NCI-H2196 treated with DMSO at 0.1 percent for 48 hours (cell line): ENCODE measurements at regions not wholly inside any gene's neighbourhood (a gene's known extent, or its start where the extent isn't known, plus 50 kb on each side); places are given as distances from the start of the nearest gene placed in this dataset.
"Not testable (repeated sequence)": the region's sequence is repeated elsewhere in the genome, so short reads cannot be mapped to it uniquely, and the experiment has no call there.

Experiments
- DNase-seq: peaks from one replicate; lab custom pipeline; 2025; ENCODE audit not compliant: unreplicated experiment; lab: John Stamatoyannopoulos, UW

- no peak for DNase-seq
These were observed 450.8 kb downstream of the PTPRU start for GRCh38 chr1:29687166-29687565.

DNA sequence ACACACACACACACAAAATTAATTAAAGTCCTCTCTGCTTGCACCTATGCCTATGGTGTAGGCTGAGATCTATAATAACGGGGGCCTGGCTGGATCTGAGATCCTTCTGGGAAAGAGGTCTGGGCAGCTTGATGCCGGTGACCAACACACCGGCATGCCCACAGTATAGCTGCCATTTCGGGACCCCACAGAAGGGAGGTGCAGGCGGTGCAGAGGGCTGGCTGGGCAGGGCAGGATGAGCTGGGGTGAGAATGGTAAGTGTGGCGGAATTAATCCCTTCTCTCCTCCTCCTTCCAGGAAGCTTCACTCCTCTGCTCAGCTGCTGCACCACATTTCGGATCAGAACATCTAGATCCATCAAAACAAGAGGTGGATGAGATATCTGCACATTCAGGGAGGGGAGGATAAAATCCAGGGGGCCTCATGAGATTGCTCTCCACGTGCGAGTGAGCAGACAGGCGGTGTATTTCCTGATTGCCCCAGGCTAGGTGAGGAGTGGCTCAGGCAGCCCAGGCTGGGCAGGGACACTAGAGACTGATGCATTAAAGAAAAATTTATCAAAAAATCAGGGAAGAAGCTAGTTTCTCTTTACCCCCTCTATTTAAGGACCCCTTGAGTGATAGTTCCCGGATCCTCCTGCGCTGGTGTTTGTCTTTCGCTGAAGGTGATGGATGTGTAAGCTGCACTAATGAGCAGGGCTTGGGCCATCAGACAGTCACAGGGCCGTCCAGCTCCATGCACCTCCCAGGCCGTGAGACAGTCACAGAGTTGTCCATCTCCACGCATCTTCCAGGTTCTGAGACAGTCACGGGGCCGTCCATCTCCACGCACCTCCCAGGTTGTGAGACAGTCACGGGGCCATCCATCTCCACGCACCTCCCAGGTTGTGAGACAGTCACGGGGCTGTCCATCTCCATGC, 449.9 kb downstream of the PTPRU start:
- DNase-seq: no peak

- no peak for DNase-seq
These were observed 449.1 kb downstream of the PTPRU start for GRCh38 chr1:29685387-29685786.

DNA sequence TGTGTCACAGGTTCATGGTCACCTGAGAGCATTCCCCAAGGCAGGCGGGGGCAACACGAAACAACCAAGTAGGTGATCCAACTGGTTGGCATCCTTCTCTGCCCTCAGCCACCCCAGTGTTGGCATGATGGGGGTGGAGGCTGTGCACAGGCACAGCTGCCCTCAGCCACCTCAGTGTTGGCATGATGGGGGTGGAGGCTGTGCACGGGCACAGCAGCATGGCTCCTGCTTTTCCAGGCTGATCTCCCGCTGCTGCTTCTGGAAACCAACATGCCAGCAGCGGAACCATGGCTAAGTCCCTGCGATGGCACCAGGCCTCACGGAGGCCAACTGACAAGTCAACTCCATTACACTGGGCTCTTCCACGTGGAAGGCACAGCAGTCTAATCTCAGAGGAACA, 447.8 kb downstream of the PTPRU start:
- DNase-seq: no peak

GRCh38 chr1:29683472-29683871, 447.1 kb downstream of the PTPRU start:
- DNase-seq: no peak

GRCh38 chr1:29682919-29683295, 446.6 kb downstream of the PTPRU start:
- peak; percentile 80 for DNase-seq

DNA sequence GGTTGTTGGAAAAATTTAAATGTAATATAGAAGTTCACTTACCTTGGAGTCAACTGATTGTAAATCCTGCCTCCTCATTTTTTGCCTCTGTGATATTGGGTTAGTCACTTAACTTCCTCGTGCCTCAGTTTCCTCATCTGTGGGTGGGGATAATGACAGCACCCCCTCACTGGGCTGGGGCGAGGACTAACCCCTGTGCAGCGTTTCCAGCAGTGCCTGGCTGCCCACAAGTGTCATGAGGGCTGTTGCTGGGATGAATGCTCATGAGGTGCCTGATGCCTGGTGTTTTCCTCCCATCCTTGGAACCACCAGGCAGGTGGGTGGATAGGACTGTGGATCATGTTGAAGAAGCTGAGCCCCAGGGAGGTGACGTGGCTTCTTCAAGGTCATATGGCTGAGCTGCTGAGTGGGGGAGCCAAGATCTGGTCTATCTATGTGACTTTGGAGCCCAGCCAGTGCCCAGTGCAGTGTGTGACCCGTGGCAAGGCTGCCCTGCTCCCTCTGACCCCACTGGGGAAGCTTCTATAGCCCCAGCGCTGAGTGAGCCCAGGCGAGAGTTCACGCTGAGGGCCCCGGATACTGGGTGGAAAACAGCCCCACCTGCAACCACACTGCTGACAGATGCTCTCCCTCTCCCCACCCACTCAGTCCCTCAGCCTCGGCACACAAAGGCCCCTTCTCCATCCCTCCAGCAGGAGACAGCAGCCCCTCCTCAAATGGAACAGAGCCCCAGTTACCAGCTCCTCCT, 446.0 kb downstream of the PTPRU start:
- no peak for DNase-seq

DNA sequence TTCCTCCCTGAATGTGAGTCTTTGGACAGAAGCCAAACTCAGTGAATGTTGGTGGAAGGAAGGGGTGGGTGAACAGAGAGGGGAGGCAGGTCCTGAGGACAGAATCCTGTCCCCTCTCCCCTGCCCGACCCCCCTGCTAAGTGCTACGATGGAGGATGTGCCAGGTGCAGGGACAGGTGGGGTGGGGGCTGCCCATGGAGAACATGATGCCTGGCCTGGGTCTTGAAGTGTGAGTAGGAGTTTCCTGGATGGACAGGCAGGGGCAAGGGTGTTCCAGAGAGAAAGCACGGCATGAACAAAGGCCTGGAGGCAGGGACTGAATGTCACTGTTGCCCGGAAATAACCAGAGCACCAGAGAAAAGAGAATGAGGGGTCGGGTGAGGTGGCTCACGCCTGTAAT, 445.1 kb downstream of the PTPRU start:
- DNase-seq: not testable (repeated sequence)

- no peak for DNase-seq
These were observed 443.7 kb downstream of the PTPRU start for GRCh38 chr1:29679828-29680558.

- no peak for DNase-seq
These were observed 443.0 kb downstream of the PTPRU start for GRCh38 chr1:29679316-29679715.

DNA sequence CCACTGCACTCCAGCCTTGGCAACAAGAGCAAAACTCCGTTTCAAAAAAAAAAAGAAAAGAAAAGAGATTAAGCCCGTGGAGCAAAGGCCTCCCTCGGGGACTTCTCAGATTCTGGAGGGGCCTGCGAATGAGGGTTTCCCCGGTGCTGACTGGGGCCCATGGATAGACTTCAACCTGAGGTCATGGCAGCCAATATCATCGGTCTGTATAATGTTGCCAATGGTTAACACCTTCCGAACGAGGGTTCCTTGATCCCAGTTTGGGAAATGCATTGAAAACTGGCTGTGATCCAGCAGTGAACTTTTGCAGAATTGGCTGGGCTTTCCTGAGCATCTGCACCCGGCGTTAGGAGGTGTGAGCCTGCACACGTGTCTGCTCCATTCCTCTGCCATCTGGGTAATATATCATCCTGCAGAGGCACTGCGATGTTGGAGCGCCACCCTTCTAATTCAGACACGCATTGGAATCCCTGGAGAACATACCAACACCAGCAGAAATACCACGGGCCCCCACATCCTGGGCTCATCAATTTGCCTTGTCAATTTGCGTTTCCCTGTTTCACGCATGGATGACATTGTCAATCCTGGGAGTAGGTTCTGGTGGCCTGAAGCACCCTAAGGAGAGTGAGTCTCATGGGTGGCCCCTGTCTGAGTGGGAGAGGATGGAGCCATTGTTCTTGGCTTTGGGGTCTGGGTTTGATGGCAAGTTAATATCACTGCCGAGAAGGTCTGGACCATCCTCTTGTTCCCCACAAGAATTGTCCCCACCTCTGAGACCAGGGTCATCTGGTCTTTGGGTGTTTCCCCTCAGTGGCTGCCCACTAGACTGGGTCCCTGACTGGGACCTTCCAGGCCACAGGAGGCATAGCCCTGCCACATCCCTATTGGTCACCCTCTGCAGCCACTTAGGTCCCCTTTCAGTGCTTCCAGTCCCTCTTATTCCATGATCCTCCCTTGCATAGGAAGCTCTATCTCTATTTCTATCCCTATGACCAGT, 441.0 kb downstream of the PTPRU start:
- no peak for DNase-seq

- DNase-seq: no peak
These were observed 440.2 kb downstream of the PTPRU start for GRCh38 chr1:29676496-29676895.

DNA sequence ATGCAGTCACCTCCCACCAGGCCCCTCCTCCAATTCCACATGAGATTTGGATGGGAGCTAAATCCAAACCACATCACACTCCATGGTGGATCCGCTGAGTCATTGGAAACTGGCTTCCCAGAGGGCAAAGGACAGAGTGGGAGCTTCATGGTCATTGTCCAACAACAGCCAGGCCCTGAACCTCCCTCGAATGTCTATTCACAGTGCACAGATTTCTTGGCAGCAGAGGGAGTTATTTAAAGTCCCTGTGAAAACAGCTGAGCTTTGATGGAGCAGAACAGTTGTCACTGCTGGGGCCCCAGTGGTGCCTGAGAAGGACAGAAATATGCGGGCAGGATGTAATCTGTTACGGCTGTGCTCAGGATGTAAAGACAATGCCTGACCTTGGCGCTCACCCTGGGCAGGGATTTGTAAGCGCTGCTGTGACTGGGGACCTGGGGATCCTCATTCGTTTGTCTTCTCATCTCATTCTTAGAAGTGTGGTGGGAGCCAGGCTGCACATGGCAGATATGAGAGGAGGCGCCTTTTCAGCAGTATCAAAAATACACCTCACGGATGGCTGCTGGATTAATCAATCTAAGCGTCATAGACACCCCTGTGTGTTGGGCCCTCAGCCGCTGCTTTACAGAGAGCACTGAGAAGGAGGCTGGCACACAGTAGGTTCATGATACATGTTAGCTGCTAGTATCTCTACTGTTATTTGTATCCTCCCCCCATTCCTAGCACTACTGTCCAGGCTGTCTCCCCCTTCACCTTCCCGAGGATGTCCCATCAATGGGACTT, 439.4 kb downstream of the PTPRU start:
- no peak for DNase-seq

GRCh38 chr1:29674627-29675326, 438.5 kb downstream of the PTPRU start:
- DNase-seq: no peak

DNA sequence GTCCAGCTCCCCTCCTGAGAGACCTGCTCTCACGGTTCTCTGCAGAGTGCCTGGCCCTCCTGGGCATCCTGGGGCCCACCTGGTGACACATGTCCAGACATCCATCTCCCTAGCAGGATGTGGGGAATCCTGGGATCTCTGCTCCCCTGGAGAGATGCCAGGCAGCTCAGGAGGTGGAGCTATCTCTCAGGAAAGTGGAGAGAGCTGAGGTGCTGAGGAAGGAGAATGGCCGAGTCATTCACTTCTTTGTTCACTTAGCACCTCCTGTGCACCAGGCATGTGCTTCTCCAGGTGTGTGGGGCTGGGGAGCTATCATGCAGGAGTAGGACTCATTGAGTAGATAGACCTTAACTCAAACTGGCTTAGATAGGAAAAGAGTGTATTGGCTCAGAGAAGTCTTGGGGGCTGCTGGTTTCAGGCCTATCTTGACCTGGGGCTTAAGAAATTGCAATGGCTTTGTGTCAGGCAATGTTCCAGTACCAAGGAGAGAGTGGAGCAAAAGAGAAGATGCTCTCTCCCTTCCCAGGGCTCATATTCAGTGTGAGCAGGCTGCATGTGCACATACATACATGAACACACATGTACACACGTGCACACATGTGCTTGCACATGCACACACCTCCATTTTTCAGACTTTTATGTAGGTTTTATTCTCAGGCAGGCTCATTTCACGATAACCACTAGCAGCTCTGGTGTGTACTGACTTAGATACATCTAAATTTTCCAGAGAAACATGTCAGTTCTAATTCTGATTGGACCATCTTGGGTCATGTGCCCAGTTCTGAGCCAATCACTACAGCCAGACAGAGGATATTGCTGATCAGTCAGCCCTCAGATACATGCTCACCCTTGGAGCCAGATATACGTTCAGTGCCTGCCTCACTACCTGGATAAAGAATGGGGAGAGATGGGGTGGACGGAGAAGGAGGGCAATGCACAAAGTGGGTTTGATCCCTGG, 437.6 kb downstream of the PTPRU start:
- DNase-seq: no peak

GRCh38 chr1:29673228-29673500, 436.8 kb downstream of the PTPRU start:
- DNase-seq: no peak

GRCh38 chr1:29672416-29673227, 436.3 kb downstream of the PTPRU start:
- no peak for DNase-seq
